GM18868 (cell line): ENCODE measurements at regions not wholly inside any gene's neighbourhood (a gene's known extent, or its start where the extent isn't known, plus 50 kb on each side); places are given as distances from the start of the nearest gene placed in this dataset.
"Not testable (repeated sequence)": the region's sequence is repeated elsewhere in the genome, so short reads cannot be mapped to it uniquely, and the experiment has no call there.

ENCODE experiments used
- ATAC-seq: cut with Tn5 transposase; IDR thresholded peaks from one replicate; pipeline ENCODE4 v1.9.1; 2021; ENCODE audit warnings: mild to moderate bottlenecking, moderate library complexity; ENCODE audit not compliant: unreplicated experiment

- ATAC-seq: no peak
Observed at GRCh38 chr4:188717661-188718060, 578.4 kb downstream of the TRIML1 start.

GRCh38 chr4:188719794-188720193, 580.6 kb downstream of the TRIML1 start:
- ATAC-seq: no peak

GRCh38 chr4:188722911-188723310, 583.7 kb downstream of the TRIML1 start:
- no peak for ATAC-seq

- ATAC-seq: no peak
Observed at GRCh38 chr4:188727746-188728145, 588.5 kb downstream of the TRIML1 start.

GRCh38 chr4:188728359-188728758, 589.1 kb downstream of the TRIML1 start:
- ATAC-seq: no peak

- no peak for ATAC-seq
Observed at GRCh38 chr4:188732131-188732530, 592.9 kb downstream of the TRIML1 start.

- ATAC-seq: no peak
Observed at GRCh38 chr4:188735082-188735481, 595.8 kb downstream of the TRIML1 start.

GRCh38 chr4:188737251-188738002, 598.2 kb downstream of the TRIML1 start:
- ATAC-seq: no peak

- not testable (repeated sequence) for ATAC-seq
Observed at GRCh38 chr4:188738290-188738689, 599.0 kb downstream of the TRIML1 start.

- not testable (repeated sequence) for ATAC-seq
Observed at GRCh38 chr4:188740172-188740571, 600.9 kb downstream of the TRIML1 start.

- ATAC-seq: peak; percentile 56
Observed at GRCh38 chr4:188740791-188741190, 601.5 kb downstream of the TRIML1 start.

- no peak for ATAC-seq
Observed at GRCh38 chr4:188754372-188755002, 615.2 kb downstream of the TRIML1 start.

- no peak for ATAC-seq
Observed at GRCh38 chr4:188767496-188767895, 628.3 kb downstream of the TRIML1 start.

- ATAC-seq: no peak
Observed at GRCh38 chr4:188778905-188779304, 639.7 kb downstream of the TRIML1 start.

- ATAC-seq: no peak
Observed at GRCh38 chr4:188779581-188779980, 640.3 kb downstream of the TRIML1 start.

- ATAC-seq: no peak
Observed at GRCh38 chr4:188780028-188780427, 640.8 kb downstream of the TRIML1 start.

GRCh38 chr4:188780686-188781085, 641.4 kb downstream of the TRIML1 start:
- ATAC-seq: no peak

GRCh38 chr4:188781655-188782054, 642.4 kb downstream of the TRIML1 start:
- ATAC-seq: no peak

GRCh38 chr4:188783175-188783574, 643.9 kb downstream of the TRIML1 start:
- ATAC-seq: no peak

- no peak for ATAC-seq
Observed at GRCh38 chr4:188783606-188784160, 644.4 kb downstream of the TRIML1 start.

- not testable (repeated sequence) for ATAC-seq
Observed at GRCh38 chr4:188796600-188796999, 657.4 kb downstream of the TRIML1 start.

GRCh38 chr4:188797011-188797410, 657.8 kb downstream of the TRIML1 start:
- ATAC-seq: not testable (repeated sequence)
